IMR-90 (cell line): ENCODE measurements at regions not wholly inside any gene's neighbourhood (a gene's known extent, or its start where the extent isn't known, plus 50 kb on each side); places are given as distances from the start of the nearest gene placed in this dataset.

Experiments
- ATAC-seq: fragments of 200-7000 bp; cut with Tn5 transposase; 2 replicates; pipeline ENCODE4 v1.9.1; 2020; ENCODE audit warnings: low read depth, mild to moderate bottlenecking, moderate library complexity
- BruUV-seq: library from RNA; stranded (reverse); fragments of 400-500 nt; replicated peaks from 2 replicates; lab custom pipeline; 2021; lab: Mats Ljungman, UMichigan
- CTCF ChIA-PET: fragments of 300-600 bp; formaldehyde crosslinking; extraction: SDS; loops from one replicate; lab custom pipeline; 2021; ENCODE audit warnings: antibody characterized with exemption; lab: Yijun Ruan, JAX
- POLR2A ChIA-PET: fragments of 300-600 bp; sonication (Branson Sonifier 250); formaldehyde crosslinking; loops from one replicate; lab custom pipeline; 2022; ENCODE audit warnings: antibody characterized with exemption; ENCODE audit not compliant: unreplicated experiment; lab: Charles Lee
- DNase-seq: peaks from one replicate; pipeline ENCODE4 v3.0.0; 2013
- H2AFZ ChIP-seq: replicated peaks from 2 replicates; pipeline ENCODE3; 2013; ENCODE audit warnings: low read length, mild to moderate bottlenecking; ENCODE audit not compliant: poor library complexity
- H2AK5ac ChIP-seq: 2 replicates; pipeline ENCODE4 v1.6.1; 2013; ENCODE audit warnings: low read depth, low read length, inconsistent platforms
- H2AK9ac ChIP-seq: replicated peaks from 2 replicates; pipeline ENCODE3; 2013; ENCODE audit warnings: mild to moderate bottlenecking, low read depth, low read length, moderate library complexity; ENCODE audit not compliant: poor library complexity
- H2BK120ac ChIP-seq: 2 replicates; pipeline ENCODE4 v1.6.1; 2013; ENCODE audit warnings: low read depth, low read length, inconsistent platforms
- H2BK15ac ChIP-seq: 3 replicates; pipeline ENCODE4 v1.6.1; 2013; ENCODE audit warnings: low read depth, low read length, inconsistent platforms
- H2BK20ac ChIP-seq: 2 replicates; pipeline ENCODE4 v1.6.1; 2013; ENCODE audit warnings: low read depth, mild to moderate bottlenecking, inconsistent platforms, low read length, moderate library complexity
- H2BK5ac ChIP-seq: 2 replicates; pipeline ENCODE4 v1.6.1; 2013; ENCODE audit warnings: mild to moderate bottlenecking, low read depth, low read length, inconsistent platforms; ENCODE audit not compliant: poor library complexity, severe bottlenecking
- H3K14ac ChIP-seq: replicated peaks from 2 replicates; pipeline ENCODE4 v1.6.1; 2013; ENCODE audit warnings: low read depth, low read length, inconsistent platforms
- H3K18ac ChIP-seq: 2 replicates; pipeline ENCODE4 v1.6.1; 2013; ENCODE audit warnings: low read depth, low read length, control low read depth
- H3K23ac ChIP-seq: 2 replicates; pipeline ENCODE4 v1.6.1; 2013; ENCODE audit warnings: low read depth, low read length, inconsistent platforms
- H3K27ac ChIP-seq: 2 replicates; pipeline ENCODE4 v1.5.1; 2013; ENCODE audit warnings: mild to moderate bottlenecking, control low read depth, low read length; ENCODE audit not compliant: insufficient read depth
- H3K27me3 ChIP-seq: 2 replicates; pipeline ENCODE4 v1.6.1; 2013; ENCODE audit warnings: low read length; ENCODE audit not compliant: control insufficient read depth, insufficient read depth
- H3K36me3 ChIP-seq: 2 replicates; pipeline ENCODE4 v1.6.1; 2013; ENCODE audit warnings: low read length, mixed read lengths; ENCODE audit not compliant: control insufficient read depth, insufficient read depth
- H3K4ac ChIP-seq: 2 replicates; pipeline ENCODE4 v1.6.1; 2013; ENCODE audit warnings: low read depth, low read length, inconsistent platforms
- H3K4me1 ChIP-seq: 2 replicates; pipeline ENCODE4 v1.6.1; 2013; ENCODE audit warnings: low read length, mixed read lengths; ENCODE audit not compliant: control insufficient read depth, insufficient read depth
- H3K4me2 ChIP-seq: 2 replicates; pipeline ENCODE4 v1.6.1; 2013; ENCODE audit warnings: low read depth, mild to moderate bottlenecking, control low read depth, low read length, moderate library complexity
- H3K4me3 ChIP-seq: 2 replicates; pipeline ENCODE4 v1.5.1; 2013; ENCODE audit warnings: low read depth, mild to moderate bottlenecking, control low read depth, low read length, moderate library complexity; ENCODE audit not compliant: insufficient read depth
- H3K56ac ChIP-seq: 2 replicates; pipeline ENCODE4 v1.6.1; 2013; ENCODE audit warnings: low read length, inconsistent platforms; ENCODE audit not compliant: insufficient read depth; ENCODE audit errors: extremely low read depth
- H3K79me1 ChIP-seq, 2 experiments: 2 replicates each; pipeline ENCODE4 v1.6.1; 2013; ENCODE audit warnings: low read length in 2 of 2, inconsistent platforms in 1 of 2, low read depth in 1 of 2
- H3K9ac ChIP-seq: 2 replicates; pipeline ENCODE4 v1.6.1; 2013; ENCODE audit warnings: low read depth, low read length, control low read depth
- H3K9me1 ChIP-seq: 2 replicates; pipeline ENCODE4 v1.6.1; 2013; ENCODE audit warnings: low read length, inconsistent platforms; ENCODE audit not compliant: insufficient read depth
- H3K9me3 ChIP-seq: 2 replicates; pipeline ENCODE4 v1.6.1; 2013; ENCODE audit warnings: low read length; ENCODE audit not compliant: control insufficient read depth, insufficient read depth
- H4K20me1 ChIP-seq: 2 replicates; pipeline ENCODE4 v1.6.1; 2013; ENCODE audit warnings: low read length, inconsistent platforms; ENCODE audit not compliant: insufficient read depth
- H4K5ac ChIP-seq: 2 replicates; pipeline ENCODE4 v1.6.1; 2013; ENCODE audit warnings: mild to moderate bottlenecking, low read depth, low read length, control low read depth
- H4K8ac ChIP-seq, 2 experiments: 2 replicates each; pipeline ENCODE4 v1.6.1; 2013; ENCODE audit warnings: low read depth in 2 of 2, low read length in 2 of 2, control low read depth in 1 of 2, inconsistent platforms in 1 of 2
- H4K91ac ChIP-seq: 2 replicates; pipeline ENCODE4 v1.6.1; 2013; ENCODE audit warnings: low read depth, low read length, inconsistent platforms; ENCODE audit not compliant: insufficient read depth
- CHD1 ChIP-seq: IDR thresholded peaks from 2 replicates; pipeline ENCODE4 v1.6.1; 2012; ENCODE audit warnings: low read depth, low read length, improper control_type of control experiment
- MAFK ChIP-seq: IDR thresholded peaks from 2 replicates; pipeline ENCODE4 v1.6.1; 2012; ENCODE audit warnings: low read depth, low read length, improper control_type of control experiment
- MAZ ChIP-seq: IDR thresholded peaks from 2 replicates; pipeline ENCODE4 v1.6.1; 2012; ENCODE audit warnings: low read depth, mild to moderate bottlenecking, low read length, improper control_type of control experiment, moderate library complexity, borderline replicate concordance
- RFX5 ChIP-seq: IDR thresholded peaks from 2 replicates; pipeline ENCODE4 v1.8.0; 2012; ENCODE audit warnings: low read depth, mild to moderate bottlenecking, low read length, moderate library complexity
- WGBS, 2 experiments: methylation state at CpG; one replicate each; pipeline versions ENCODE4 v1.1.5 to v1.1.7; 2013; ENCODE audit warnings: missing lambda C conversion rate in 2 of 2; ENCODE audit not compliant: insufficient read length in 1 of 2; ENCODE audit errors: extremely low coverage in 2 of 2; 5-methylcytosine and 5-hydroxymethylcytosine counted together
- dilution Hi-C: fragments of 300-500 bp; cut with HindIII; formaldehyde crosslinking; loops from one replicate; pipeline ENCODE4 v1.14.3; 2018; ENCODE audit warnings: low sequenced_read_pairs; ENCODE audit not compliant: unreplicated experiment
- in situ Hi-C: fragments of 300-500 bp; cut with MboI; formaldehyde crosslinking; loops from 3 replicates; pipeline ENCODE4 v1.14.3; 2019; ENCODE audit warnings: low sequenced_read_pairs, inconsistent platforms, mixed read lengths
- intact Hi-C: fragments of 100-400 bp; cut with micrococcal nuclease; formaldehyde crosslinking; loops from 2 replicates; pipeline ENCODE4 v1.10.0; 2022
- TF ChIP-seq, protein P1 (sequence below): fragments of 150-350 bp; IDR thresholded peaks from 2 replicates; pipeline ENCODE4 v1.6.1; 2017; ENCODE audit warnings: mild to moderate bottlenecking, antibody characterized with exemption, low read length, low read depth
- TF ChIP-seq, protein P2 (sequence below): conservative IDR thresholded peaks from 2 replicates; pipeline ENCODE4 v1.5.1; 2012; ENCODE audit warnings: mild to moderate bottlenecking, low read depth, low read length, improper control_type of control experiment

DNA sequence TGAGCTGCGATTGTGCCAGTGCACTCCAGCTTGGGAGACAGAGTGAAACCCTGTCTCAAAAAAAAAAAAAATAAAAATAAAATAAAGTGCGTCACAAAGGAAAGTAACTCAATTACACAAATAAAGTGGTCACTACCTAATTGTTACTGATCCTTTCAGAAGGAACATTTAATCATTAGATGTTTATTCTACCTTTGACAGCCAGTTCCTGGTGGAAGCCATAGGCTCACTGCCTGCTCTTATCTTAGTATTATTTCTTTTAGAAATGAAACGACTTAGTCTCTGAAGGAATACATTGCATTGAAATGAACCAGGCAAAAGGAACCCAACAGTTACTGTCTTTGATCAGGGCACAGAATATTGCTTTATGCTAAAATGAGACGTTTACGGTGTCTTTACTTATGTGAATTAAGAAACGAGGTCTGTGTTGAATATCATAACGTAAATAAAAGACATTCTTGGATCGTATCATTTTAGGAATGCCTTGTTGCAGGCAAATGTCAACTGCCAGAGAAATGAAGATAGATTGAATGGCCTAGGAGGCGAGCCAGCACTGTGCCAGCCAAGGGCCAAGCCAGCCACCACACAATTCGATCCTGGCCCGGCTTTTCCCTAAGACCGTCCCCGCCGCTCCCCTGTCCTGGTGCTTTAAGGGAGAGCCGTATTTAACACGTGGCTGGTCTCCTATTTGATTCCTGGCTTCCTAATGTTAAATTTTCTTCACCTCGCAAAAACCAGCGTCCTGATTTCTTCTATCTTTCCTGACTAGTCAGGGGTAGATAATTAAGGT is 136.7 kb upstream of the GMDS start:
- H2AFZ ChIP-seq: no peak overlapping the region
- H2BK120ac ChIP-seq: no peak overlapping the region
- no peaks in the 10 kb centered on the region for H3K36me3 ChIP-seq
- H3K9me1 ChIP-seq: peaks cover 5% of the 10 kb centered on the region
- no peak overlapping the region for H4K91ac ChIP-seq
- no peak overlapping the region for H3K4me2 ChIP-seq
- H3K4ac ChIP-seq: no peak overlapping the region
- ChIA-PET POLR2A (interaction anchor here (0.6 kb wide), 1 partner anchor 15 kb away, joined by 3 read pairs; no protein-coding TSS in a partner anchor), CTCF (no interaction called here)
- DNase-seq (no peak), ATAC-seq (no peak)
- no peak overlapping the region for H4K8ac ChIP-seq
- no peak overlapping the region for H3K14ac ChIP-seq
- no peaks in the 10 kb centered on the region for H4K20me1 ChIP-seq
- dilution Hi-C loops: no loop called here
- no TSS peak for BruUV-seq
- no peak overlapping the region for H3K18ac ChIP-seq
- no peak overlapping the region for H3K23ac ChIP-seq
- intact Hi-C loops: no loop called here
- no peak overlapping the region for H4K5ac ChIP-seq
- H3K4me1 ChIP-seq: peaks cover 6% of the 10 kb centered on the region
- H3K4me3 ChIP-seq: no peak overlapping the region
- H2BK15ac ChIP-seq: no peak overlapping the region
- no peak overlapping the region for H2BK5ac ChIP-seq
- H2AK9ac ChIP-seq: no peak overlapping the region
- no peak overlapping the region for H2BK20ac ChIP-seq
- peaks cover 3% of the 10 kb centered on the region for H3K9me3 ChIP-seq
- H3K27me3 ChIP-seq: no peaks in the 10 kb centered on the region
- H2AK5ac ChIP-seq: no peak overlapping the region
- 45% methylated on average over 2 of the region's 18 CpGs; no CpG with 5 or more reads in 1 of the 2 experiments for WGBS, 2 experiments
- H3K9ac ChIP-seq: no peak overlapping the region
- in situ Hi-C loops: no loop called here
- H3K79me1 ChIP-seq: no peaks in the 10 kb centered on the region
- H3K56ac ChIP-seq: no peak overlapping the region
- no peak overlapping the region for H3K27ac ChIP-seq
- TF ChIP-seq MAFK (no peak), MAZ (no peak), CHD1 (no peak), RFX5 (no peak)
- TF ChIP-seq, protein P1, sequence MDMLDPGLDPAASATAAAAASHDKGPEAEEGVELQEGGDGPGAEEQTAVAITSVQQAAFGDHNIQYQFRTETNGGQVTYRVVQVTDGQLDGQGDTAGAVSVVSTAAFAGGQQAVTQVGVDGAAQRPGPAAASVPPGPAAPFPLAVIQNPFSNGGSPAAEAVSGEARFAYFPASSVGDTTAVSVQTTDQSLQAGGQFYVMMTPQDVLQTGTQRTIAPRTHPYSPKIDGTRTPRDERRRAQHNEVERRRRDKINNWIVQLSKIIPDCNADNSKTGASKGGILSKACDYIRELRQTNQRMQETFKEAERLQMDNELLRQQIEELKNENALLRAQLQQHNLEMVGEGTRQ: no peak
- TF ChIP-seq, protein P2, sequence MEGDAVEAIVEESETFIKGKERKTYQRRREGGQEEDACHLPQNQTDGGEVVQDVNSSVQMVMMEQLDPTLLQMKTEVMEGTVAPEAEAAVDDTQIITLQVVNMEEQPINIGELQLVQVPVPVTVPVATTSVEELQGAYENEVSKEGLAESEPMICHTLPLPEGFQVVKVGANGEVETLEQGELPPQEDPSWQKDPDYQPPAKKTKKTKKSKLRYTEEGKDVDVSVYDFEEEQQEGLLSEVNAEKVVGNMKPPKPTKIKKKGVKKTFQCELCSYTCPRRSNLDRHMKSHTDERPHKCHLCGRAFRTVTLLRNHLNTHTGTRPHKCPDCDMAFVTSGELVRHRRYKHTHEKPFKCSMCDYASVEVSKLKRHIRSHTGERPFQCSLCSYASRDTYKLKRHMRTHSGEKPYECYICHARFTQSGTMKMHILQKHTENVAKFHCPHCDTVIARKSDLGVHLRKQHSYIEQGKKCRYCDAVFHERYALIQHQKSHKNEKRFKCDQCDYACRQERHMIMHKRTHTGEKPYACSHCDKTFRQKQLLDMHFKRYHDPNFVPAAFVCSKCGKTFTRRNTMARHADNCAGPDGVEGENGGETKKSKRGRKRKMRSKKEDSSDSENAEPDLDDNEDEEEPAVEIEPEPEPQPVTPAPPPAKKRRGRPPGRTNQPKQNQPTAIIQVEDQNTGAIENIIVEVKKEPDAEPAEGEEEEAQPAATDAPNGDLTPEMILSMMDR: no peak
